ENCODE measurements at regions not wholly inside any gene's neighbourhood (a gene's known extent, or its start where the extent isn't known, plus 50 kb on each side); places are given as distances from the start of the nearest gene placed in this dataset.

- no peak for ATAC-seq
- DNase-seq (ENCODE audit: low spot score), result no peak
Measured at GRCh38 chr5:121296356-121296755, 555.3 kb upstream of the FTMT start.

- ATAC-seq, result no peak
- DNase-seq (ENCODE audit: low spot score), result no peak
Measured at GRCh38 chr5:121299153-121299552, 552.5 kb upstream of the FTMT start.

GRCh38 chr5:121304838-121305237 lies 546.8 kb upstream of the FTMT start:
- no peak for ATAC-seq
- DNase-seq (ENCODE audit: low spot score), result no peak

- DNase-seq (ENCODE audit: low spot score), result no peak
- no peak for ATAC-seq
Measured at GRCh38 chr5:121313886-121314285, 537.8 kb upstream of the FTMT start.

- DNase-seq (ENCODE audit: low spot score) (no peak), ATAC-seq (no peak)
Measured at GRCh38 chr5:121315786-121316185, 535.9 kb upstream of the FTMT start.

- no peak for DNase-seq (ENCODE audit: low spot score)
Measured at GRCh38 chr5:121319292-121319691, 532.4 kb upstream of the FTMT start.

GRCh38 chr5:121325930-121326329 lies 525.8 kb upstream of the FTMT start:
- DNase-seq (ENCODE audit: low spot score) (no peak), ATAC-seq (no peak)

More at GRCh38 chr5:121319292-121319691, 532.4 kb upstream of the FTMT start:
- ATAC-seq, result no peak

- DNase-seq (ENCODE audit: low spot score) (no peak), ATAC-seq (no peak)
Measured at GRCh38 chr5:121350181-121350930, 501.3 kb upstream of the FTMT start.

- ATAC-seq (no peak), DNase-seq (ENCODE audit: low spot score) (no peak)
Measured at GRCh38 chr5:121366515-121366914, 485.2 kb upstream of the FTMT start.

GRCh38 chr5:121373371-121373770 lies 478.3 kb upstream of the FTMT start:
- DNase-seq (ENCODE audit: low spot score) (no peak), ATAC-seq (no peak)

- no peak for DNase-seq (ENCODE audit: low spot score)
- no peak for ATAC-seq
Measured at GRCh38 chr5:121377461-121377860, 474.2 kb upstream of the FTMT start.

- ATAC-seq (no peak), DNase-seq (ENCODE audit: low spot score) (no peak)
Measured at GRCh38 chr5:121378046-121378445, 473.6 kb upstream of the FTMT start.

- DNase-seq (ENCODE audit: low spot score), result no peak
- no peak for ATAC-seq
Measured at GRCh38 chr5:121378559-121379359, 472.9 kb upstream of the FTMT start.

- DNase-seq (ENCODE audit: low spot score) (no peak), ATAC-seq (no peak)
Measured at GRCh38 chr5:121380066-121380465, 471.6 kb upstream of the FTMT start.

GRCh38 chr5:121384359-121384758 lies 467.3 kb upstream of the FTMT start:
- ATAC-seq (no peak), DNase-seq (ENCODE audit: low spot score) (no peak)

- no peak for DNase-seq (ENCODE audit: low spot score)
- no peak for ATAC-seq
Measured at GRCh38 chr5:121386334-121386733, 465.3 kb upstream of the FTMT start.

GRCh38 chr5:121396716-121397115 lies 455.0 kb upstream of the FTMT start:
- no peak for ATAC-seq
- DNase-seq (ENCODE audit: low spot score), result no peak

- ATAC-seq (no peak), DNase-seq (ENCODE audit: low spot score) (no peak)
Measured at GRCh38 chr5:121399879-121400278, 451.8 kb upstream of the FTMT start.

GRCh38 chr5:121408778-121409177 lies 442.9 kb upstream of the FTMT start:
- DNase-seq (ENCODE audit: low spot score) (no peak), ATAC-seq (no peak)

- ATAC-seq, result no peak
- DNase-seq (ENCODE audit: low spot score), result no peak
Measured at GRCh38 chr5:121415270-121415669, 436.4 kb upstream of the FTMT start.

GRCh38 chr5:121421646-121422045 lies 430.0 kb upstream of the FTMT start:
- ATAC-seq, result no peak
- DNase-seq (ENCODE audit: low spot score), result no peak

- ATAC-seq, result no peak
- no peak for DNase-seq (ENCODE audit: low spot score)
Measured at GRCh38 chr5:121424976-121425375, 426.7 kb upstream of the FTMT start.
